Glutamatergic neuron (in vitro differentiated cells): ENCODE measurements at regions not wholly inside any gene's neighbourhood (a gene's known extent, or its start where the extent isn't known, plus 50 kb on each side); places are given as distances from the start of the nearest gene placed in this dataset.
"Not testable (repeated sequence)": the region's sequence is repeated elsewhere in the genome, so short reads cannot be mapped to it uniquely, and the experiment has no call there.

Experiments
- DNase-seq: peaks from one replicate; pipeline ENCODE4 v3.0.0; 2022
- H3K27ac Mint-ChIP-seq: one replicate; pipeline ENCODE4 v1.8.0; 2020; ENCODE audit warnings: mild to moderate bottlenecking, mixed read lengths, inconsistent platforms; ENCODE audit not compliant: unreplicated experiment
- H3K27me3 Mint-ChIP-seq: one replicate; pipeline ENCODE4 v1.8.0; 2020; ENCODE audit warnings: mild to moderate bottlenecking, moderate library complexity, mixed read lengths, inconsistent platforms; ENCODE audit not compliant: unreplicated experiment
- H3K36me3 Mint-ChIP-seq: one replicate; pipeline ENCODE4 v1.8.0; 2020; ENCODE audit warnings: mild to moderate bottlenecking, mixed read lengths, inconsistent platforms; ENCODE audit not compliant: unreplicated experiment
- H3K4me1 Mint-ChIP-seq: one replicate; pipeline ENCODE4 v1.8.0; 2020; ENCODE audit warnings: mild to moderate bottlenecking, low read depth, mixed read lengths, inconsistent platforms; ENCODE audit not compliant: unreplicated experiment
- H3K4me3 Mint-ChIP-seq: one replicate; pipeline ENCODE4 v1.8.0; 2020; ENCODE audit warnings: mild to moderate bottlenecking, mixed read lengths, inconsistent platforms; ENCODE audit not compliant: unreplicated experiment
- H3K9me3 Mint-ChIP-seq: one replicate; pipeline ENCODE4 v1.8.0; 2020; ENCODE audit warnings: mild to moderate bottlenecking, moderate library complexity, mixed read lengths, inconsistent platforms; ENCODE audit not compliant: unreplicated experiment
- CTCF ChIP-seq: fragments of 200-600 bp; sonication (generic); IDR thresholded peaks from one replicate; pipeline ENCODE4 v1.5.0; 2021; ENCODE audit not compliant: partially characterized antibody, unreplicated experiment

- Mint-ChIP-seq H3K4me1 (no peaks in the 10 kb centered on the region), H3K27me3 (no peaks in the 10 kb centered on the region), H3K36me3 (peaks cover 8% of the 10 kb centered on the region), H3K9me3 (peaks cover 8% of the 10 kb centered on the region), H3K27ac (no peak overlapping the region), H3K4me3 (no peak overlapping the region)
- DNase-seq, result no peak
- TF ChIP-seq CTCF, result no peak
Observed at GRCh38 chr5:114146398-114146797, 215.5 kb upstream of the KCNN2 start.

- TF ChIP-seq CTCF, result no peak
- no peaks in the 10 kb centered on the region for H3K4me1 Mint-ChIP-seq
- peaks cover 3% of the 10 kb centered on the region for H3K27me3 Mint-ChIP-seq
- peaks cover 8% of the 10 kb centered on the region for H3K9me3 Mint-ChIP-seq
- no peak overlapping the region for H3K4me3 Mint-ChIP-seq
- H3K36me3 Mint-ChIP-seq, result peaks cover 8% of the 10 kb centered on the region
- no peak overlapping the region for H3K27ac Mint-ChIP-seq
- no peak for DNase-seq
Observed at GRCh38 chr5:114148253-114148652, 213.6 kb upstream of the KCNN2 start.

- not testable (repeated sequence) for H3K9me3 Mint-ChIP-seq, H3K4me3 Mint-ChIP-seq, H3K4me1 Mint-ChIP-seq, DNase-seq, H3K27me3 Mint-ChIP-seq, H3K27ac Mint-ChIP-seq, H3K36me3 Mint-ChIP-seq
Observed at GRCh38 chr5:114148728-114149127, 213.1 kb upstream of the KCNN2 start.

GRCh38 chr5:114152656-114153360 lies 209.1 kb upstream of the KCNN2 start:
- DNase-seq, result no peak
- Mint-ChIP-seq H3K9me3 (peaks cover 8% of the 10 kb centered on the region), H3K27me3 (peaks cover 3% of the 10 kb centered on the region), H3K27ac (no peak overlapping the region), H3K4me1 (no peaks in the 10 kb centered on the region), H3K4me3 (no peak overlapping the region), H3K36me3 (peaks cover 8% of the 10 kb centered on the region)
- no peak for TF ChIP-seq CTCF

- Mint-ChIP-seq H3K27ac (no peak overlapping the region), H3K4me3 (no peak overlapping the region), H3K36me3 (peaks cover 5% of the 10 kb centered on the region), H3K9me3 (peaks cover 7% of the 10 kb centered on the region), H3K27me3 (peaks cover 3% of the 10 kb centered on the region), H3K4me1 (no peaks in the 10 kb centered on the region)
- DNase-seq, result no peak
- TF ChIP-seq CTCF, result no peak
Observed at GRCh38 chr5:114153392-114153791, 208.5 kb upstream of the KCNN2 start.
